ENCODE measurements at regions not wholly inside any gene's neighbourhood (a gene's known extent, or its start where the extent isn't known, plus 50 kb on each side); places are given as distances from the start of the nearest gene placed in this dataset.

DNA sequence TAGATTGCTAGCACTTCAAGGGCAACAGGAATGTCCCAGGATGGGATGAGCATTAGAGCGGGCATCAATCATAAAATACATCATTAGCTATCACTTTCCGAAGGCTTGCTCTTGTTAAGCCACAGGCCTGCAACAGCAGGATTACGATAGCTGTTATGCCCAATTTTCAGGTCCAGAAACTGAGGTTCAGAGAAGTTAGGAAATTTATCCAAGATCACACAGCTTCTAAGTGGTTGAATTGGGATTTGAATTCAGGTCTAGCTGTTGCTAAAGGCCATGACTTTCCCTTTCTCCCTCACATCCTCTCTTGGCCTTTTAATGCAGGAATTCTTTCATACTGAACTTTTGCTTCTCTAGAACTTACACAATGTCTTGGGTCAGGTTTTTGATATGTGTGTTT is 119.4 kb upstream of the ERCC6L2 start:
- no peak for DNase-seq

DNA sequence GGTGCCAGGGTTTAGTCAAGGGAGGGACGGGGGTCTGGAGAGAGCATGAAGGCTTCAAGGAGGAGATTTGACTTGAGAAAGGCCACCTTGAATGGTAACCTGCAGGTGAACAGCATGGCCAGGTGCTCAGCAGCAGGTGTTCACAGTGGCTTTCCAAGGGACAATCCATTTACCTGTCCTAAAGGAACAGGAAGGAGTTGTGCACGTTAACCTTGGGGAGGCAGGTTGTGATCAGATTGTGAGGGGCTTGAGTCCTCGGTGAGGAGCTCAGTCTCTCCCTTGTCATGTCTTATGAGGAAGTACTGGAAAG is 120.1 kb upstream of the ERCC6L2 start:
- no peak for DNase-seq

DNA sequence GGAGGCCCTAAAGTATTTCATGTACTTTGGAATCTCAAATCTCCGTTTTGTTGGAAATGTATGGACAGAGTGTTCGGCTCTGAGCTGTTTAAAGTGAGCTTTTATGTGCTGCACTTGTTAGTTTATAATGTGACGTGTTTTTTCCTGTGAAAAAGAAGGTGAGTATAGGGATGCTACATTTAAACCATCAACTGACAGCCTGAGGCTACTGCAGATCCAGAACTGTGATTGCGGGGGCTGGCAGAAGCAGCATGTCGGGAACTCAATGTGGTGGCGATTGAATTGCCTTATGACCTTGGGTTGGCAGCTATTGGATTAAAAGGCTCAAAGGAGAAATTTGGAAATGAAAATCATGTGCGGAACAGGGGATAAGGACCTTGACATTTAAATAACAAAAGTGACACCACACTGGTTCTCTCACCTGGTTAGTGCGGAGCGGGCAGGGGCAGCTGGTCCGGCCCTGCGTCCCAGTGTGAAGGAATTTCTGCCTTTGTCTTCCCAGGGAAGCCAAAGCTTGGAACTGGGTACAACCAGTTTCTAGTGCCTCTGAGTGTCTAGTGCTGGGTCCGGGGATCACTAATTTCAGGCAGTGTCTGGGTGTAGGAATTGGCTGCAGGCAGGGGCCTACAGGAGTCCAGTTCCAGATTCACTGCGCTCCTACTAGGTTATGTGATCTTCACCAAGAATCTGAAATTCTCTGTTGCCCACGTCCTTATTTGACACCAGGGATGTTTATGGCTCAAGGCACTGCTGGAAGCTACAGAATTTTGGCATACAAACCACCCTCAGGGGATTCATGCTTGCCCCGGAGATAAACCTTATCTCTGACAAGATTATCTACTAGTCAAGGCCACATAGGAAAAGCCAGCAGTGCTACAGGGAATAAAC is 120.7 kb upstream of the ERCC6L2 start:
- DNase-seq = no peak

DNA sequence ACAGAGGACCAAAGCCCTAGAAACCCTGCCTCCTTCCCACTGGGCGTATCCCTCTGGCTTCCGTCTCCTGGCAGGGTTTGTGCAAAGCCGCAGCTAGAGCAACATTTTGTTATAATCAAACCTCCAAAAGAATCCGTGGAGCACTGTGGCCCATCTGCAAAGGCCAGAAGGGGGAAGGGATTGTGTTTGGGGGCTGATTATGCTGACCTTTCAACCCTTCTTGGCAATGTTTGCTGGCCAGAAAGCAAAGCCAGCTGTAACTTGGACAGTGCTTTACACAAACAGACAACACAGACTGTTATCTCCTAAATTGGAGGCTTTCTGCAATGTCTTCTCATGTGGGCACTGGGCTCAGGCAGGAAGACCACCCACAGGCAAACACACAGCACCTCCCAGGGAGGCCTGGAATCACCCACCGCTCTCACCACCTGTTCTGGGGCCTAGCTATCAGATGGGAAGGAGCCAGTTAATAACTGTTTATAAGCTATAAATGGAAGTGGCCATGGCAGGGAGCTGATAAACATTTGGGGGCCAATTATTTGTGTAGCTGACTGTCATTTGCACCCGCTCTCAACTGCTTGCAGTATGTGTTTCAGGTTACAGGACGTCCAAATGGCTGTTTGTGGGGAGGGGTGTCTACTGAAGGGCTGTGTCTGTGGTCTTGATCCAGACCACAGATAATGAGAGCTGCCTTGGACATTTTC is 121.6 kb upstream of the ERCC6L2 start:
- no peak for DNase-seq

DNA sequence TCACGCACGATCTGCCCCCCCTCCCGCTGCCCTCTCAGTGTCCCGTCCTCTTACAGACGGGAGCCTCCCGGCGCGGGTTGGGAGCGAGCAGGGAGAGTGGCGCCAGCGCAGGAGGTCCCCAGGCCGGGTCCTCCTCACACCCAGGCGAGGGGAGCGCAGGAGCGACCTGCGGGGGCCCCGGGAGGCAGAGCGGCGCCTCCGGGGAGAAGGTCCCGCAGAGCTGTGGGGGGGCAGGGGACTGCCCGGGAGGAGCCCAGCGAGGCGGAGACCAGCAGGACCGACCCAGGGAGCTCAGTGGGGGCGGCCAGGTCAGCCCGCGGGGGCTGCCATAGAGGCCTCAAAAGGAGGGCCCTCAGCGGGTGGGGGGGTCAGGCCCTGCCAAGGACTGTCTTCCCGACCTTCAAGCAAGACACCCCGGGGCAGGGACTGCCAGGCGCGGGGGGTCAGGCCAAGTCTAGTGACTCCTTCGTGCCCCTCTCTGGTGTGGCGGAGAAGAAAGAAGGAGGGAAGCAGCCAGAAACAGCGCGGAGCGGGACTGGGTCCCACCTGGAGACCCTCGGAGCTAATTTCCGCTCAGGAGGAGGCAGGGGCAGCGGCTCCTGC is 123.3 kb upstream of the ERCC6L2 start:
- DNase-seq = no peak

DNA sequence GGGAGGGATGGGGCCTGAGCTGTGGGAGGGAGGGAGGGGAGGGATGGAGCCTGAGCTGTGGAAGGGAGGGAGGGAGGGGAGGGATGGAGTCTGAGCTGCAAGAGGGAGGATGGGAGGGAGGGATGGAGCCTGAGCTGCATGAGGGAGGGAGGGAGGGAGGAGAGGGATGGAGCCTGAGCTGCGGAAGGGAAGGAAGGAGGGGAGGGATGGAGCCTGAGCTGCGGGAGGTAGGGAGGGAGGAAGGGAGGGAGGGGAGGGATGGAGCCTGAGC is 124.0 kb upstream of the ERCC6L2 start:
- no peak for DNase-seq

DNA sequence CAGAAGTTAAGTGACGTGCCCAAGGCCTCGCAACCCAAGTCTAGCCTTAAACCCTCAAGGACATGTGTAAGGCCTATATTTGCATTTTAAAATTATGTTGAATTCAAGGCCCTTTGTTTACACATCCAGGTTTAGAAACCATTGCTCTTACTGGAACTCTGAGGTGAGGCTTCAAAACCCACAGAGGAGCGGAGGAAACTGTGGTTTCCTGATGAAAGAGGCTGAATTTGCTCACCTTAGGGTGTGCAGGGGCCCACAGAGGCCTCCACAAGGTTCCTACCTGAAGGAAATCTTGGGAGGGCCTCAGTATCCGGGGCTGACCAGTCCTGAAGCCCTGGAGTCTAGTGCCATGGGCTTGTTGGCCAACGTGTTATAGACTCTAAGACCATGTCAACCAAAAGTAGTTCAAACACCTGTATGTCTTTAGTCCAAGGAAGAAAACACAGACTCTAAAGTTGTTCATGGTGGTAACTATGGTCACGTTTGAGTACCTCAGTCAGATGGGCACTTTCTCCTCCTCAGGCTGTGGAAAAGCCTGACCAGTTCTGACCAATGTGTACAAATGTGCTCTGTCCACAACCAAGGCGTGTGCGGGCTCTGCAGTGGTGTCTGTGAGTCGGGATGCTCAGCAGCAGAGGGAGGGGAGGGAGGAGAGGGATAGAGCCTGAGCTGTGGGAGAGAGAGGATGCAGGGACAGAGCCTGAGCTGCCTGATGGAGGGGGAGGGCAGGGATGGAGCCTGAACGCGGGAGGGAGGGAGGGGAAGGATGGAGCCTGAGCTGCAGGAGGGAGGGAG is 124.6 kb upstream of the ERCC6L2 start:
- peak; percentile 28 for DNase-seq

DNA sequence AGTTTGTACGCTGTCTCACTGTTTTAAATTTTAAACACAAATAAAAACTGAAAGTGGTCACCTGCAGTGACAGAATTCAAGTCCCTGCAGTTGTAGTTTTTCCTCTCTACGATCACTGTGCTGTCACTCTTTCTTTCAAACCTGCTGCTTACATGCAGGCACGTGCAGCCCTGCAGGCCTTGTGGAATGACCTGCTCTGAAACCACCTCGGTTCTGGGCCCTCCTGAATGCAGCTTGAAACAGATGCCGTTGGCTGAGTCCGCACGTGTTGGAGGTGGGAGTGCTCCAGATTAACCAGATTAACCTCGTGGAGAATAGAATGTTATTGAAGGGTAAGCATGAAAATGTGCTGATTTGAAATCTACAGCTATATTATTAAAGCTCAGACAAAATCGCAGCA is 126.0 kb upstream of the ERCC6L2 start:
- no peak for DNase-seq

DNA sequence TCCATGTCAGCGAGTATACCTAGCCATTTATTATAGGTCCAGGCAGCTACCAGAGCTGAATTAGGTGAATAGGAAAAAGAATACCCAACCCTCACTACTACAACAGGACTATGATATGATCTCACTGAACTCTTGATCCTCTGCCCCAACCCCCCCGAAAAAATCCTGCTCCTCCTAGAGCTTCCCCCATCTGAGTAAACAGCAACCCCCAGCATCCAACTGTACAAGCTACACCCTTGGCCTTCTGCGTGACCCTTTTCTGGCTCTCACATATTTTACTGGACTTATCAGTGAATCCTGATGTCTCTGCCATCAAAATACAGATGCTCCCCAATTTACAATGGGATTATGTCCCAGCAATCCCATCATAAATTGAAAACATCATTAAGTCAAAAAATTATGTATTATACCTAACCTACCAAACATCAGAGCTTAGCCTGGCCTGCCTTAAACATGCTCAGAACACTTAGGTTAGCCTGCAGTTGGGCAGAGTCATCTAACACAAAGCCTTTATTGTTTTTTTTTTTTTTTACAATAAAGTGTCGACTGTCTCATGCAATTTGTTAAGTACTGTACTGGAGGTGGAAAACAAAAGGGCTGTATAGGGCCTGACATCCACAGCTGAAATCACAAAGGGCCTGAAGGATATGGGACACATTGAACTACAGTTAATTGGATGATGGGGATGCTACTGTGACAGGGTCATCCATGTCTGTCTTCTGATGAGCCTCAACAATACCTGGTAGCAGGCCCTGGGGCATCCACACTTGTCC is 128.9 kb upstream of the ERCC6L2 start:
- no peak for DNase-seq

DNA sequence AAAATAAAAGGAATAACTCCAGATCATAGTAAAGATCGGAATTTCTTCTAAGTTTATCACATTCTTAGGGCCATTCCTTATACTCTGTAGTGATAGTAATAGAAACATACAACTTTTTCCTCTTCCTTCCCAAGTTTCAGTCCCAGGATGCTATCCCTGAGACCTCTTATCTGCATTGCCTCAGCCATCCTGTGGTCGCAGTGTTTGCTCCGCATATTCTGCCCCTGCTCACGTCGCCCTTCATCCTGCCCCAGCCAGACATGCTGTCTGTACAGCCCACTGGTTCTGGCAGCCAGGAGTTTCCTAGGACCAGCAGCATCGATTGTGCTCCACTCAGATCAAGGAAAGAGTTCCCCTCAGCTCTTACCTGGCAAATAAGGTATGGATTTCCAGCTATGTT is 132.7 kb upstream of the ERCC6L2 start:
- DNase-seq = no peak

DNA sequence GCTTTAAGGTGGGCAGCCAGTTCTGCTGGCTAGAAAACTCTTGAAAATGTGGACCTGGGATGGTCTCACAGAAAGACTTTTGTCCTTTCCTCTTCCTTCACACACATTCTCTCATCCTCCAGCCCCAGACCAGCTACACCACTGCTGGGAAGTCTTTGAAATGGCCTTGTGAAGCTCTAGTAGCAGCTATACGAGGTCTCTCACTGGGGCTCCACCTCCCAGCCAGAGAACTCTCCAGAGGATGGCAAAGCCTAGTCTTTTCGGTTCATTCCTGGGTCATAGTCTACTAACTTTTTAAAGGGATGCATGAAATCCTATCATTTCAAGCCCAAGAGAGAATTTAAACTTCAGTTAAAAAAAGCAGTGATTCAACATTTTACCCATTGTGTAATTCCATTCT is 133.9 kb upstream of the ERCC6L2 start:
- no peak for DNase-seq

DNA sequence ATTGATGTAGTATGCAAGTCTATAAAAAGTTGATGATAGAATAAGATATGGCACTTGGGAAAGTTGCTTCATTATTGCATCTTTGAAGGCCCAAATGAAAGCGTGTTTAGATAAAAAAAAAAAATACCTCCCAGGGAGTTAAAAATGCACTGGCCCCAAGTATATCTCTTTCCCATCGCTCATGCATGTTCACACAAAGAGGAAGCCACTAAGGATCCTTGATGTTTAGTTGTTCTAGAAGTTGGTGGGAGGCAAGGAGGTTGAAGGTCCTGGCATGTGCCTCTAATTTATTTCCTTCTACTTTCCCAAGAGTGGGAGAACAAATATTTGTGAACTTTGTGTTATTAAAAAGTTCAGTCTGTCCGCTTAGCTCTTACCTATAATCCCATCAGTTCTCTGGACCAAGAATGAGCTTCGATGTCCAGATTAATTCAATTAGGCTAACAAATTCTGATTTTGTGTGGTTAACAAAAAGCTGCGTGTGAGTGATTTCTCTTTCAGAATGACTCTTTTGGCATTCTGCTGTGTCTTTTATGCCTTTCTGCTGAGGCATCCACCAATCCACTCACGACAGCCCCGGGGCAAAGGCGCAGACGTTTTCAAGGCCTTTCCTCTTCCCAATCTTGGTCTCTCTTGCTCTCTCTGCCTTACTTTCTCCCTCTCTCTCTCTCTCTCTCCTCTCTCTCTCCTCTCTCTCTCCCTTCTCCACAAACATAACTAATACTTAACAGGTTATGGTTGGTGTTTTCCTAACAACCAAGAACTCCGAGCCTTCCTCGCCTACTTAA is 135.1 kb upstream of the ERCC6L2 start:
- no peak for DNase-seq

DNA sequence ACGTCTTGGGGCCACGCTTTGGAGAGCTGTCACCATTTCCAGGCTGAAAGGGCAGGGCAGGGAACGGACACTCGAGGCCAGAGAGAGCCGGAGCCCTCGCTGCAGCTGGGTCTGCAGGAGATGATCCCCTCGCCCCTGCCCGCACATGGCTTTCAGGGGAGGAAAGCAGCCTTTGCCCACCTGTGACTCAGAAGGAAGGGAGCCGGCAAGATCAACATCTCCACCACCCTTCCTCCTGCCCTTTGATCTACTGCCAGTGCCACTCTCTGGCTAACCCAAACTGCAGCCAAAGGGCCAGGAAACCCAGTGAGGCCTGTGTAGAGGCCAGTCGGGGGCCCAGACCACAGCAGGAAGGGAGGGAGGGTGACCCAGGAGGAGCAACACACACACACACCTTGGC is 137.1 kb upstream of the ERCC6L2 start:
- no peak for DNase-seq

DNA sequence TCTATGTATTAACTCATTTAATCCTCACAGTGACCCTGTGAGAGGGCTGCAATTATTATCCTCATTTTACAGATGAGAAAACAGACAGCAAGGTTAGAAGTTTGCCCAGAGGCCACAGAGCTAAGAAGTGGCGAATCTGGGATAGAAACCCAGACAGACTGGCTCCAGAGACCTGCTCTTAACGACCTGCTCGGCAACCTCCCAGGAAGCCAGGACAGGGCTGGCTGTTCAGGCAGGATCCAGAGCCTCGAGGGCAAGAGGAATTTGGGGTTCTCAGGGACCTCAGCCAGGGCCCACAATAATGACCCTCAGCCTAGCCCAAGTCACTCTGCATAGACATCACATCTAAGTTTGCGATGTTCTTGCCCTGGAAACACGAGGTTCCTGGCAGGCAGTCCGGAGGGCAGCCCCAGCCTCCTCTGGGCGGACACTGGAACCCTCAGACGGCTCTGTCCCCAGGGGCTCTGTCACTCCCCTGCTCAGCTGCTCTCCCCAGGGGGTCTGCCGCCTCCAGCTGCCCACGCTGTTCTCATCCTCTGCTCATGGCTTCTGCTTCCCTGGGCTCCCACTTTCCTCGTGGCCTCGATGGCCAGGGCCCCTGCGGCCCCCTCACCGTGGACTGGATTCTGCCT is 138.5 kb upstream of the ERCC6L2 start:
- no peak for DNase-seq

DNA sequence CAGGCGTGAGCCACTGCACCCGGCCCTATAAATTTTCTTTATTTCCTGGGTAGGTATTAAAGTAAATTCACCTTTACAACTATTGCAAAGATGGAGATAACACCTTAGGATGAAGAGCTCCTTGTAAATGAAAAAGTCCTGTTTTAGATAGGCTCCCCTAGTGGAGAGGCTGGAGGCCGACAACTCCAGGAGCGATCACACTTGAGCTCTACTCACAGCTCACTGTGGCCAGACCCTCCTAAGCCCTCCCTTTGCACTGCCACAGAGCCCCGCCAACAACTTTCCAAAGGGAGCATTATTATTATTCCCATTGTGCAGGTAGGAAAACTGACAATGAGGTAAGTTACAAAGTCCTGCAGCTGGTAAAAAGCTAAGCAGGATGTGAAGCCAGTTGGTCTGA is 139.1 kb upstream of the ERCC6L2 start:
- no peak for DNase-seq

DNA sequence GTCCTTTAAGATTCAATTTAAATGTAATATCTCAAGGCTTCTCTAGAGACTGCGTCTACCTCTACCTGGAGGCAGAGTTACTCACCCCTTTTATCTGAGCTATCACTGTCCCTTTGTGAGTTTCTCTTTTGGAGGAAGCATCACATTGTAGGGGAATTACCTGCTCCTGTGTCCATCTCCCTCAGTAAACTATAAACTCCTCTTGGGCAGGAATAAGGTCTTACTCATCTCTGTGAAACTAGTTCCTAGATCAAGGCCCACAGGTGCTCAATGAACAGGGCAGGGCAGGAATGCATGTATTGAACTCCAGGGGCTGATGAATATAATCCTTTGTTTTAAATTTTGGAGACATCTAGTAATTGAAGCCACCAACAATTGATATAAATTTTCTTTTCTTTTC is 139.8 kb upstream of the ERCC6L2 start:
- no peak for DNase-seq

DNA sequence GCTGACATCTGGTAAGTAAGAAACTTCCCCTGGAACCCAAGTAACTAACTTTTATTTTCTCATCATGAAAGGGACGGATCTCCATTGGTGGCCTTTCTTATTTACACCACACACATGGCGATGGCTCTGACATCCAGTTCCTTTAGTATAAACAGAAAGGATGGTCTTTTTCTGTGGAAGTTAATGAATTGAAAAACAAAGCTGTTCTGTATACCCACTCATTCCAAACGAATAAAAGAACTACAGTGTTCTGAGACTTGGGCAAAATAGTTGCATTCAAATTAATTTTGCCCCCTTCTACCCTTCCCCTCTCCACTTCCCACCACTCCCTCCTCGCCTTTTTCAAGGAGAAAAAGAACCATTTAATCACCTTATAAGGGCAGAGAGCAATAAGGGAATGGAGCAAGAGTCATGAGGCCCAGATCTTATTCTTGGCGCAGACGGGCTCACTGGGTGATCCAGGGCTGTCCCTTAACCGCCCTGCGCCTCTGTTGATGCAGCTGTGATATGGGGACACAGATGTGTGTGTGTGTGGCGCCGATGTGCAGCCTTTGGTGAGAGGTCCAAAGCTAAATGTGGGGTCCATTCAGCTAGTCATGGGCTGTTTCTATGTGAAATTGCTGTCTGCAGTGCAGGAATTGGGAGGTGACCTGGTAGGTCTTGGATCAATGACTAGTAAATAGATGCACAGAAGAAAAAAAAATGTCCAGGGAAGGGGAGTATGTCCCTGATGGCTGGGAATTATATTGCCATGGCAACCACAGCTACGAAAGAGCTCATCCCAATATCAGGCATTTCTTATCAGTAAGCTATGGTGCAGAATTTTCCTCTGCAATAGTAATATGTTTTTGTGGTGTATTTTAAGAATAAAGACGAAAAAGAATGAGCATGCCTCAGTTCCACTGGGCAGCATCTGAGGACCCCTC is 141.5 kb upstream of the ERCC6L2 start:
- DNase-seq = no peak

DNA sequence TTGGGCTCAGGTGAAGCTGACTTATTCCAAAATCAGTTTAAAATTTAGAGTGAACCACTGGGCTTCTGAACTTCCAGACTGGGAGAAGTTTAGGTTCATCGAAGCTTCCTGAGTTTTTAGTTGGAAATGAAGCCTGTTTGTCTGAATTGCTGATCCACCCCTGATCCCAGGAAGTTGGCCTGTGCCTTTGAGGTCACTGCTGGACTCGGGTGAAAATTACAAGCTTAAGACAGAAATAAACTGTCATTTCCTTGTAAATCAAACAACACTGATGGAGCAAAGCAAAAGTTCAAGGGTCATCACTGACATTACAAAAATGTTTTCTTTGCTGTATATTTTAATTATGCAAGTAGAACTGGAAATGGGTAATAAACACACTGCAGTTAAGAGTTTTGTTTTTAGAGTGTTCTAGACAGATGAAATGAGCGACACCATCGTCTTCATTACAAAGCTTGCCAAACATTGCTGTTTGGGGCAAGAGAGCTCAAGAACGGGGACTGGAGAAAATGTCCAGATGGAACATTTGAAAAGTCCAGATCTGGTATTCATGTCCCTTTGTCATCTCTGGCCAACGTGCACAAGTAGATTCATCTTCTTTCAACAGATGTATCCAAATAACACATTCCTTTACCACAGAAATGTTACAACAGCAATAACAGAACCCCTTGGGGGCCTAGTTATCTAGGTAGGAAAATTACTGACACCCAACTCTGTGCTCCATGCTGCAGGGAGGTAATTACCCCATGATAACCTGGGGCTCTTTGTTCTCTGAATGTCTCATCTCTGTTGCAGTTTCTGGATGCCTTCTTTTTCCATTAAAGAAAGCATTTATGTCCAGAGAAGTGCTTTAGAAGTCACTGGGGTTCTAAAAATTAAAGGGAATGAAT is 142.4 kb upstream of the ERCC6L2 start:
- DNase-seq = no peak

DNA sequence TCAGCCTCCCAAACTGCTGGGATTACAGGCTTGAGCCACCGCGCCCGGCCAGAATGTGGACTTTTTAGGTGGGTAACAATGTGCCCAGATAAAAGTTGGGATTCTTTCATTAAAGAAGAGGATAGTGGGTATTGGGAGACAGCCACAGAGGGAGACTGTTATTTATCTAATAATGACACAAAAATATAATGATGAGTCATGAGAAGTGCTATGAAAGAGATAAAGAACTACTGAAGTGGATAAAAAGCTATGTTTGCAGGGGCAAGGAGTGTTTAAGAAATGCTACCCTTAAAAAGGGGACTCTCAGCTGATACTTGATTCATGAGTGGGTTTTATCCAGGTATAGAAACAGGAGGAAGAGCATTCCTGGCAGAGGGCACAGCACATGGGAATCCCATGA is 143.6 kb upstream of the ERCC6L2 start:
- DNase-seq = no peak

Measured in NK-92 treated with Interleukin-12 subunit alpha and Interleukin-12 subunit beta, amount 100 ng/mL, for 24 hours (cell line).